GM12801 (cell line): ENCODE measurements at regions not wholly inside any gene's neighbourhood (a gene's known extent, or its start where the extent isn't known, plus 50 kb on each side); places are given as distances from the start of the nearest gene placed in this dataset.

Experiments used
- TF ChIP-seq, protein P1 (sequence below): IDR thresholded peaks from one replicate; pipeline ENCODE4 v1.5.1; 2011; ENCODE audit warnings: control low read depth; ENCODE audit not compliant: insufficient read length; ENCODE audit errors: extremely low read depth

DNA sequence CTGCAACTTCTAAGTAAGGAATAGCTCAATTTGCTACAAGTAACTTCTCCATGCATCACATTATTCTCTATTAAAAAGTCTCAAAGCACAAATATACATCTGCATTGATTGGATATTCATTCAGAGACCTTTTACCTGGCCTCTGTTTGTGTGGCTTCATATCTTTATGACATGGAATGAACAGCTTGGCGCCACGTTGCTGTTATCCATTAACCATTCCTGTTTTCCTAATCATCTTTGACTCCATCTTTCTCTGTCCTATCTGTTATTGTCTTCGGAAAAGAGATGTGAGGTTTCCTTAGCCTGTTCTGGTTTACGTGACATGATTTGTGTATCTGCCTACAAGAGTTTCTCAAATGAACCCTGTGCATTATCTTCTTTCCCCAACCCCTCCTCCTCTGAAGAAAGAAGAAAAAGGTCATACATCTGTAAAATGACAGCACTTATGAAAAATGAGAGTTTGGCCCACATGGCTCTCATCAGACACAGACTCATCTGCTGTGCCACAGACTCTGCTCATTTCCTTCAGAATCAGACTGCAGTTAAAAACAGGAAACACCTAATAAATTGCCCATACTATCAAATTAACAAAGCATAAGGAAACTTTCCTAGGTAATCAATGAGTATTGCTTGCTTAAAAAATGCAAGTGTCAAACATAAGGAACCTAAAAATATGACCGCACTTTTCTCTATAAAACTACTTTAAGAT is 347.6 kb upstream of the FAM241A start:
- TF ChIP-seq, protein P1, sequence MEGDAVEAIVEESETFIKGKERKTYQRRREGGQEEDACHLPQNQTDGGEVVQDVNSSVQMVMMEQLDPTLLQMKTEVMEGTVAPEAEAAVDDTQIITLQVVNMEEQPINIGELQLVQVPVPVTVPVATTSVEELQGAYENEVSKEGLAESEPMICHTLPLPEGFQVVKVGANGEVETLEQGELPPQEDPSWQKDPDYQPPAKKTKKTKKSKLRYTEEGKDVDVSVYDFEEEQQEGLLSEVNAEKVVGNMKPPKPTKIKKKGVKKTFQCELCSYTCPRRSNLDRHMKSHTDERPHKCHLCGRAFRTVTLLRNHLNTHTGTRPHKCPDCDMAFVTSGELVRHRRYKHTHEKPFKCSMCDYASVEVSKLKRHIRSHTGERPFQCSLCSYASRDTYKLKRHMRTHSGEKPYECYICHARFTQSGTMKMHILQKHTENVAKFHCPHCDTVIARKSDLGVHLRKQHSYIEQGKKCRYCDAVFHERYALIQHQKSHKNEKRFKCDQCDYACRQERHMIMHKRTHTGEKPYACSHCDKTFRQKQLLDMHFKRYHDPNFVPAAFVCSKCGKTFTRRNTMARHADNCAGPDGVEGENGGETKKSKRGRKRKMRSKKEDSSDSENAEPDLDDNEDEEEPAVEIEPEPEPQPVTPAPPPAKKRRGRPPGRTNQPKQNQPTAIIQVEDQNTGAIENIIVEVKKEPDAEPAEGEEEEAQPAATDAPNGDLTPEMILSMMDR: no peak

- TF ChIP-seq, protein P1: no peak
These were observed 346.4 kb upstream of the FAM241A start for GRCh38 chr4:111798840-111799239.

DNA sequence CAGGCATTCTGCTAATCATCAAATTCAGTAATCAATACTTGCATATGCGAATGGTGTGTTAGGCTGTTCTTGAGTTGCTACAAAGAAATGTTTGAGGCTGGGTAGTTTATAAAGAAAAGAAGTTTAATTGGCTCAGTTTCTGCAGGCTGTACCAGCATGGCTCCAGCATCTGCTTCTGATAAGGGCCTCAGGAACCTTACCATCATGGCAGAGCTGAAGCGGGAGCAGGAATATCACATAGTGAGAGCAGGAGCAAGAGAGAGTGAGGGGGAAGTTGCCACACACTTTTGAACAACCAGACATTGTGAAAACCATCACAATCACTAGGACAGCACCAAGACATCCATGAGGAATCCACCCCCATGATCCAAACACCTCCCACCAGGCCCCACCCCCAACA is 344.7 kb upstream of the FAM241A start:
- TF ChIP-seq, protein P1: no peak

- TF ChIP-seq, protein P1: no peak
These were observed 343.1 kb upstream of the FAM241A start for GRCh38 chr4:111802191-111802590.

GRCh38 chr4:111806331-111806730 is 338.9 kb upstream of the FAM241A start:
- TF ChIP-seq, protein P1: no peak

- TF ChIP-seq, protein P1: no peak
These were observed 337.7 kb upstream of the FAM241A start for GRCh38 chr4:111807576-111807975.

- TF ChIP-seq, protein P1: no peak
These were observed 337.1 kb upstream of the FAM241A start for GRCh38 chr4:111808174-111808573.
